GM21515 (cell line): ENCODE measurements at regions not wholly inside any gene's neighbourhood (a gene's known extent, or its start where the extent isn't known, plus 50 kb on each side); places are given as distances from the start of the nearest gene placed in this dataset.
"Not testable (repeated sequence)": the region's sequence is repeated elsewhere in the genome, so short reads cannot be mapped to it uniquely, and the experiment has no call there.

Source experiments
- ATAC-seq: cut with Tn5 transposase; IDR thresholded peaks from one replicate; pipeline ENCODE4 v1.9.1; 2021; ENCODE audit not compliant: unreplicated experiment

DNA sequence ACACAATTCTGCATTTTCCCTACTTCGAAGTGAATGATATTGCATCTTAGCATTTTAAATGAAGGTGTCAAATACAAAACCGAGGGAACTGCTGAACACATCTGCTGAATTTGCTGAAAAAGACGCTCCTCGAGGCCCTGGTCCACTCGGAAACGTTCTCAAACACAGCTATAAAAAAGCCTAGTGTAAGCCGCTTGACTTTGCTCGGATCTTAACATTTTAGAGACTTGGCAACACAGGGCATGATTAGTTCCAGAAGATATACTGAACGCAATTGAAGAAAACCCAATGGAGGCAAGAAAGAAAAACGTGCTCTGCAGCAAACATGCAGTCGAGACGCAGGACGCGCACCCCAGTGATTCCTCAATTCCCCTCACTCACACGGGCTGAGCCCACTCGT is 506.4 kb upstream of the AMELY start:
- ATAC-seq = no peak

GRCh38 chrY:7416406-7416805 is 504.9 kb upstream of the AMELY start:
- ATAC-seq = no peak

DNA sequence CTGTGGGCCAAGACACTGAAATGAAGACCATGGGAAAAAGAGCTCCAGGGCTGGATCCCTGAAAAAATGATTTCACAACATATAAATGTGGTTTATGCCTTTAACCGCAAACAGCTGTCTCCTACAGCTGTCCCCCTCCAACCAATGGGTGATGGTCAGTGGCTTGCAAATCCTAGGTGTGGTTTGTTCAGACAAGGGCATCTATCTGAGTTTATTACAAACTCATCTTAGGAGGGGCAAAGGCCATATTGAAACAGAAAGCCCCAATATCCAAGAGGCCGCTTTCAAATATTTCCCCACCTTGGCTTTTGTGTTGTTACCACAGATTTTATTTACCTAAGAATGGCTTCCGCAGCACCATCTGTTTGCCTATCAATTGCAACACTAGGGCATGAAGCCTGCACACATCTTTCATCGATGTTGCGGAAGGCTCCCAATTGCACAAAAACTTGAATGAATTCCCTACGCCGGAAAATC is 503.6 kb upstream of the AMELY start:
- no peak for ATAC-seq

GRCh38 chrY:7390056-7390455 is 478.5 kb upstream of the AMELY start:
- ATAC-seq = no peak

- ATAC-seq = no peak
Measured at GRCh38 chrY:7382988-7383387, 471.4 kb upstream of the AMELY start.

DNA sequence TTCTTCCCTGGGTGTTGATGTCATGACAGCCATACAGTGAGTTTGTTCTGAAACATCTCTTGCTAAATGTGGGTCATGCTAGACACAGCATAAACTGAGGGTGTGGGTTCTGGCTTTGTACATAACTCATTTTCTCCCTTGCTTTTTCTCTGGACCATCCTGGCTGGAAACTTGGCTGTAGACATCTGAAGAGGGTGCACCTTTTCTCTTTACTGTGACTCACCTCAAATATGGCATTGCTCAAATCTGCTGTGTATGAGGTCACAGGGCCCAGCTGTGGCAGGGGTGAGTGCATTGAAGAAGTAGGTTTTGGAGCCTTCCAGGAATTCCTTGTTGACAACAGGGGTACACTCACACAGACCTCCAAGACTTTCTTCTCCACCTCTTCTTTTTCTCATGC is 465.5 kb upstream of the AMELY start:
- no peak for ATAC-seq

GRCh38 chrY:7374485-7374884 is 462.9 kb upstream of the AMELY start:
- not testable (repeated sequence) for ATAC-seq

DNA sequence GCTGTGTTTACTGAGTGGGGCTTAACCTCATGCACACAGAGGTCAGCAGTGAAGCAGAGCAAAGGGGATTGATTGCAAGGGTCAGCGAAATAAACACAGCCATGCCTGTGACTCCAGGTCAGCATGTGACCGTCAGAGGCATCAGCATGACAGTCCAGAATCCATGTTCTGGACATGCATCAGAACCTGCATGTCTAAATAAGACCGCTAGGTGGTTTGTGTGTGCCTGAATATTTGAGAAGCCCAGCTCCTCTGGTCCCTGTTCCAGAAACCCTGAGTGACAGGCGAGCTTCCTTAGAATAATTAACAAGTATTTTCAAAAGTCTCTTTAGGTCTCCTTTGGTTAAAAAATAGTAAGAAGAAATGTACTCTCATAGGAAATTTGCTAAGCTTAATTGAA is 460.4 kb upstream of the AMELY start:
- not testable (repeated sequence) for ATAC-seq

DNA sequence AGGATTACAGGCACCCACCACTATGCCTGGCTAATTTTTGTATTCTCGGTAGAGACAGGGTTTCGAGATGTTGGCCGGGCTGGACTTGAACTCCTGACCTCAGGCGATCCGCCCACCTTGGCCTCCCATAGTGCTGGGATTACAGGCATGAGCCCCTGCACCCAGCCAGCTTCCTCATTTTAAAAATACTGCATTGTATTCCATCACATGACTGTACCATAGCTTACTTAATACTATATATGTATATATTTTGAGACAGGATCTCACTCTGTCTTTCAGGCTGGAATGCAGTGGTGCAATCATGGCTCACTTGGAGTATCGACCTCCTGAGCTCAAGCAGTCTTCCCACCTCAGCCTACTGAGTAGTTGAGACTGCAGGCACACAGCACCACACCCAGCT is 459.5 kb upstream of the AMELY start:
- ATAC-seq = not testable (repeated sequence)

DNA sequence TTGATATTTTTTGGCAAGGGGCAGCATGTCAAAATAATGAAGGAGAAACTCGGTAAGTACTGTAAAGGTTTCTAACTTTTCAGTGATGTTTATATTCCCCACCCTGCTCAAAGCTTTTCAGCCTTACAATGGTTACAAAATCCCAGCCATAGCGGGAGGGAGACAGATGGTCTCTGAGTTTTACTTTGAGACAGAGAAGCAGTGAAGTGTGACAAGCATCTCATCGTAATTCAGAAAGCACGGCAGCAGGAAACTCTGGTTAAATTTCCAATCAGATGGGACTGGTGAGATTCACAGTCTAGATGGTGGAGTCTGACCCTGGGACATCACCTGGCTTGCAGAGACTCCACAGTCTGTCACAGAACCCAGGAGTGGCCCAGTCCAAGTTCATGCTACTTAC is 448.0 kb upstream of the AMELY start:
- ATAC-seq = no peak

GRCh38 chrY:7358103-7358752 is 446.7 kb upstream of the AMELY start:
- ATAC-seq = no peak

DNA sequence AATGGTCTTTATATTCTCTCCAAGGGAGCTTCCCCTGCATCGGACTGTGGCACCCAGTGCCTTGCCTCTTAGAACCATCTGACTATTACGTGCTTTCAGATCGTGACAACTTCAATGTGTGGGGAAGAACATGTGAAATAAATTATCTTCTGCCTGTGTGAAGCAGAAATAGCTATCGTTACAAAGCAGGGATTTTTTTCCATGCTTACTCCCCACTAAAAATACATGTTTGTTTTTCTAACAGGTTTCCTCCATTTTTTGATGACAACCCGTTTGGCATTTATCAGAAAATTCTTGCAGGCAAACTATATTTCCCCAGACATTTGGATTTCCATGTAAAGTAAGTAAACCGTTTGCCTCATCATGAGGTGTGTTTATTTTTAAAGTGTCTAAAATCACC is 444.3 kb upstream of the AMELY start:
- ATAC-seq = not testable (repeated sequence)

GRCh38 chrY:7344661-7345060 is 433.1 kb upstream of the AMELY start:
- ATAC-seq = no peak

DNA sequence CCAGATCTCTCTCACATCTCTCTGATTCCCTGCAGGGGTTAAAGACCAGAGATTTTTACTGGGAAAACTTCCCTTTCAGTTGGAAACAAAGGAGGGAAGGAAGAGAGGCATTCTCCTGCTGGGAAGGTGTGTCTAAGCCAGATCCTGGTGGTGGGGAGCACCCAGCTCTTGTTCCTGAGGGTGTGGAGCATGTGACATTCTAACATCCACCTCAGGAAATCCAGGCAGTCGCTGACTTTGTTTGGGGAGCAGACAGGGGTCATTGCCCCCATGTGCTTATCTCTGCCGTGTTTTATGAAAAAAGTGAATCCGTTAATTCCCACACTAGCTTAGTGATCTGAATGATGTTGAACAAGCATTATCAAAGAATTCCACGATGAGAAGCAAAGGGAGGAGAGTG is 431.7 kb upstream of the AMELY start:
- no peak for ATAC-seq

GRCh38 chrY:7342732-7343131 is 431.2 kb upstream of the AMELY start:
- not testable (repeated sequence) for ATAC-seq

DNA sequence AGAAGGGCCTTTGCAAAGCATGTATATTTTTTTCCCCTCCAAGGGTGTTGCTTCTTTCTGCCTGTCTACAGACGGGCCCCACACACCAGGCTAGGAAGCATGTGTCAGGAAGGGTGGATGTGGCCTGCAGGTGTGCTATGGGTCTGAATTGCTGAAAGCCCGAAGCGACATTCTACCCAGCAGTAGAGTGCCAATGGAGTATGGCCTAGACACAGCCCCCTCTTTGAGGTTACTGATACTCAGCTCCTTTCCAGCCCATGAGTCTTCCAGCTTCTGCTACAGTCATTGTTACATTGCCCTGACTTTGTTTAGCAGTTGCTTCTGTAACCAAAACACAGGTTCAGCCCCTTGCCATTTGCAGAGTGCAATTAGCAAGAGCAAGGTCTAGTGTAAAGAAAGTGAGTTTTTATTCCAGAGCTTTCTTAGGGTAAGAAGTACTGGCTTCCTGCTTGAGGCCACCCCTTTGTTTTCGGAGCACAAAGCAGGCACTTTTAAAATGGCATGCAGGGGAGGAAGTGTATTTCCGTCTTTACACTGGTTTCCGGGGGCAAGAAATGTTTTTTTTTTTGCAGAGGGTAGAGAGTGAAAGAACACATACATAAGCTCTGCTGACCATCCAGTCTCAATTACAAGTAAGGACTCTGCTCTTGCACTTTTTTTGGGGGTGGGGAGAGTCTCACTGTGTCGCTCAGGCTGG is 428.0 kb upstream of the AMELY start:
- peak; percentile 59 for ATAC-seq

- no peak for ATAC-seq
Measured at GRCh38 chrY:7336023-7336873, 424.7 kb upstream of the AMELY start.

GRCh38 chrY:7334449-7334848 is 422.9 kb upstream of the AMELY start:
- ATAC-seq = no peak

DNA sequence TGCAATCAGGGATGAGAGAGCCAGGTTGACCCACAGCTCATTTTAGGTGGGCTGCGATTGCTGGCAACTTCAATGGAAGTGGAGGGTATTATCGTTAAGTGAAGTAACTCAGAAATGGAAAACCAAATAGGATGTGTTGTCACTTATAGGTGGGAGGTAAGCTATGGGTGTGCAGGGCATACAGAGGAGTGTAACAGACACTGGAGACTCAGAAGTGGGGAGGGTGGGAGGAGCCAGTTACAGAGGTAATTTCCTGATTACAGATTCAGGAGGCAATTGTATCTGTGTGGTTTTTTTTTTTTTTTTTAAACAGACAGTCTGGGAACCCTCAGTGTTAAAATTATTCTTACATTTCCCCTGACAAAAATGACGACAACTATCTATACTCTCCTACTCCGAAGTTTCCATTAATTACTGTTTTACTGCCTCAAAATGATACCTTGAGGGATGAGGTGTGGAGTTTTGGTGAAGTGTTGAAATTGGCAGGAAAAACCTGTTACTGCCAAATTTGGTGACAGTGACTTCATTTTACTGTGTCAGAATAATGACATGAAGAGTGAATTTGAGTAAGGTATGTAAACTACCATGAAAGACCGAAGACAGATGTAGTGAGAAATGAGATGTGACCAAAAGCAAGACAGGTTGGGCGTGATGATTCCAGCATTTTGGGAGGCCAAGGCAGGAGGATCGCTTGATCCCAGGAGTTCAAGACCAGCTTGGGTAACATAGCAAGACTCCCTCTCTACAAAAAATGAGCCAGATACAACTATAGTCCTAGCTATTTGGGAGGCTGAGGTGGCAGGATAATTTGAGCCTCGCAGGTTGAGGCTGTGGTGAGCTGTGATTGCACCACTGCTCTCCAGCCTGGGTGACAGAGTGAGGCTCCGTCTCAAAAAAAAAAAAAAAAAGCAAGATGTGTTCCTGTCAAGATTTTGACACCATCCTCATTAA is 415.0 kb upstream of the AMELY start:
- no peak for ATAC-seq

GRCh38 chrY:7325531-7325930 is 414.0 kb upstream of the AMELY start:
- no peak for ATAC-seq

- no peak for ATAC-seq
Measured at GRCh38 chrY:7320751-7321150, 409.2 kb upstream of the AMELY start.
